HUDEP-2 (cell line): ENCODE measurements at regions not wholly inside any gene's neighbourhood (a gene's known extent, or its start where the extent isn't known, plus 50 kb on each side); places are given as distances from the start of the nearest gene placed in this dataset.

Source experiments
- DNase-seq, 76 experiments: peaks; one replicate each; lab custom pipeline; 2025; ENCODE audit not compliant: unreplicated experiment in 76 of 76; lab: John Stamatoyannopoulos, UW

- DNase-seq = no peak
Measured at GRCh38 chr17:70624211-70624610, 454.9 kb downstream of the KCNJ2 start.

DNA sequence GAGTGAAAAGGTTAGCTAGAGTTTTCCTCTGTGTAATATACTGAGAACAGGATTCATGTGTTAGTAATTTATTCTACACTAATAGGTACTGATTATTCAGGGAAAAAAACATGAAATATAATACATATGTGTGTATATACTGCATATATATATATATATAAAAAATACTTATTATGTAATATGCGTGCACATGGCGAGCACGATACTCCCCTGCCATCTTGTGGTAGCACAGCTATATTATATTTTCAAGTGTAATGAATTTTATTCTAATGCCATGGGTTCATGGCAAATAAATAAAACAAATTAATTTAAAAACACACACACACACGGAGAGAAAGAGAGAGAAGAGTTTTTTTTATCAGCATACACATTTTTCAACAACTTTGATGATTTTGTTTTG lies 460.6 kb downstream of the KCNJ2 start:
- no peak for DNase-seq

DNA sequence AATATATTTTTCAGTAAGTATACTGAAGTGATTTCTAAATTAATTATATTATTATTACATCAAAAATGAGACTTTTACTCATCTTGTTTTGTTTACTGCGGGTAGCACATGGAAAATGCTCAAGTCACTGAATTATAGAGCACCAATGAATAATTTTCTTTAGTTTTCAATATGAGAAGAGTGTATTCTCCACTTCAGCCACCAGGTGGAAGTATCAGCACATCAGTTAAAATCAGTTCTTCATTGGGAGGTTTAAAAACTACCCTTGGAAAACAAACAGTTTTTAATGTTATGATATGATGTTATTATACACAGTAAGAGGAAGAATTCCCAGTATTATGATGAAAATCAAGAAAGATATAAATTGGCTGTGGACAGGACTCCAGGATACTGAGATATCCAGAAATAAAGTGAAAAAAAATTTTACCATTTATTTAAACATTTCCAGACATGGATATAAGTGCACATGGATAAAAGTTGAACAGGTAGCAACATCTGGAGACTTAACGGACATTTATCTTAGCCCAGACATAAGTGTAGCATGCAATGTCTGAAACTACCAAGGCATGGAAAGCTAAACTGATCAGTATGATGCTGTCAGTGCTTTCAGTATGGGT lies 467.3 kb downstream of the KCNJ2 start:
- peak in 13 of 76 experiments; percentile 0 to 36 (median 5) for DNase-seq

- no peak for DNase-seq
Measured at GRCh38 chr17:70642059-70642458, 472.7 kb downstream of the KCNJ2 start.

- no peak for DNase-seq
Measured at GRCh38 chr17:70644096-70644495, 474.8 kb downstream of the KCNJ2 start.

- DNase-seq = no peak
Measured at GRCh38 chr17:70646673-70647072, 477.3 kb downstream of the KCNJ2 start.

GRCh38 chr17:70648166-70648565 lies 478.8 kb downstream of the KCNJ2 start:
- DNase-seq = no peak

DNA sequence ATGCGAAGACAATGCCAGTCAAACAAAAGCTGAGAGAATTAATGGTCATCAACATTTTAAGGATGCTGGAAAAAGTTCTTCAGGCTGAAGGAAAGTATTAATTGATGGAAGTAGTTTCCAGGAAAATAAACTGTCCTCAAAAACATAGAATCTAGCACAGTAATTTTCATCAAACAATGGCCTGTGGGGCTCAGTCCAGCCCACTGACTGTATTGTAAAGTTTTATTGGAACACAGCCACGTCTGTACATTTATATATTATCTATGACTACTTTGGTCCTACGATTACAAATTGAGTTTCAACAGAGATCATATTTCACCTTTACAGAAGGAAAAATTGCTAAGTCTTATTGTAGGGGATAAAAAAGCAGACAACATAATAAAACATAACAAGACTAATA lies 484.5 kb downstream of the KCNJ2 start:
- no peak for DNase-seq

DNA sequence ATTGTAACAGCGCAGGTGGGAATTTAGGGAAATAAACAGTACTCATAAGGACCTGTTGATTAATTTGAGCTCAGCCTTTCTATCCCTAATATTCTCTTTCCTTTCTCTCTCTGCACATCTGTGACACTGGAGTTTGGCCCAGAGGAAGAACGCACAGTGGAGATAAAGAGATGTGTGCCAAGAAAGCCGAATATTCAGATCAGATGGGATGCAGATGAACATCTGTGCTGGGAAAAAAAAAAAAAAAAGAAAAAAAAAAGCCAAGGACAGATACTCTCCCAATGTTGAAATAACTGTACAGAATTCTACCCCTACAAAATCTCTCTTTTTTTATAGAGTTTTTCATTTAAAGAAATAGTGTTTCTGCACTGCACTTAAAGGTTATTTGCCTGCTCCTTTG lies 485.4 kb downstream of the KCNJ2 start:
- no peak for DNase-seq

- no peak for DNase-seq
Measured at GRCh38 chr17:70655176-70655958, 486.0 kb downstream of the KCNJ2 start.

DNA sequence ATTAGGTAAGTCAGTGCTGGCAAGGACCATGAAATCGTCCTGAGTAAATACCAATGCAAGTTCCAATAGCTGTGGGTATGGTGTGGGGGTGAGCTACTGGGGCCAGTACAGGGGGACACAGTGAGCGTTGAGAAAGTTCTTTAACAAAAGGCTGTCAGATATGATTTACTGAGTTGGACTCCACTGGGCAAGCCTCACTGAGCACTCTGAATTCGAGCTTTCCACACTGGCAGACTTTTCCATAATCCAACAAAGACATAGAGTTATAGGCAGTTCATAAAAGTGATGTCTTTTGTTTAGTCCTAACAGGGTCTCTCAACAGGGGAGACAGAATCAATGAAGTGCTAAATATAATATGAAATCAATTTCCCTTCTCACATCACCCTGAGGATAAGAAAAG lies 489.0 kb downstream of the KCNJ2 start:
- DNase-seq = no peak

DNA sequence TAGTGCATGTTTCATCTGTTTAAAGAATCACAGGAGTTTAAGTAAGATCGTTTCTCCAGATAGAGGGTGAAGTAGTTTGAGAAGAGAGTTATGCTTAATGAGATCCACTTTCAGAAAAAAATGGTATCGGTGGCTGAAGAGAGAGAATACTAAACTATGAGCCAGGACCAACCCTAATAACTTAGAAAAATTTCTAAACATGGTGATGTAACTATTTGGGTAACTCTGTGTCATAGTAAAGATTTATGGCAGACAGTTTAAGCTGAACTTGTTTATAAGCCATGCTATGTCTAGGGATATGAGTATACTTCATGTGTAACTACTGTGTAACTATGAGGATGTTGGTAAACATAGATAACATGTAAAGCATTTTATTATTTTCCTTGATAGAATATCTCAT lies 489.5 kb downstream of the KCNJ2 start:
- DNase-seq = no peak

DNA sequence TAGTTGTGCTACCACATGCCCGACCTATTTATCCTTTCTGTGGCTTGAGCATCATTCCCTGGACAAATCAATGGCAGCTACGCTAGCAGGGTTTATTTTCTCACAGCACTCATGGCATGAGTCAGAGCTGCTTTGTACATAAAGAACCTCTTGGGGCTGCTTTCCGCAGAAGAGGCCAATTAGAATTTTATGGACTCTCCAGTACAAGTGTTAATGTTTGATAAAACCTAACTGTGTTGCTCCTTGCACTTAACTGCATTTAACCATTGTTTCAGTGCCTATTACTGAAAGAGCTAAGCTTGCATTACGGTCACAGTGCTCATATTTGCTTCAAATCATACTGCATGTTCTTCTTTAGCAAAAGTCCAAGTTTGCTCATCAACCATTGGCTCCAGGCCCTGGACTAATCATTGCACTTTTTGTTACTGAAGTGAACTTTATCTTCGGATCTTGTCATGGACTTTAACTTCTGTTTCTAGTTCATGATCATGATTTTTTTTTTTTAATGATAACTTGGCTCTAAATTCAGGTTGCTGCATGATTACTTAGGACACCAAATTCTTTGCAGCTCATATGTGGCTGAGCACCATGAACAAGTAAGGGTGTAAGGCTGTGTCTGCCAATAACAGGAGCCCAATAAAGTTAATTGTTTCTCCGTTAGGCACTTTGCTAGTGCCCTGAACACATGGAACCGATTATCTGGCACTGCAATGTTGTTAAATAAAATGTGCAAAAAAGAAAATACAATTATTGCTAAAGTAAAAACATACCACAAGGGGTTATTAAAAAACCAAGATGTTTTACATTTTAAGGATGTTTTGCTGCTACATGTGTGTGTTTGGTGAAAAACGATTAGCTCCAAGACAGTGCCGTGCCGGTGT lies 492.2 kb downstream of the KCNJ2 start:
- no peak for DNase-seq

DNA sequence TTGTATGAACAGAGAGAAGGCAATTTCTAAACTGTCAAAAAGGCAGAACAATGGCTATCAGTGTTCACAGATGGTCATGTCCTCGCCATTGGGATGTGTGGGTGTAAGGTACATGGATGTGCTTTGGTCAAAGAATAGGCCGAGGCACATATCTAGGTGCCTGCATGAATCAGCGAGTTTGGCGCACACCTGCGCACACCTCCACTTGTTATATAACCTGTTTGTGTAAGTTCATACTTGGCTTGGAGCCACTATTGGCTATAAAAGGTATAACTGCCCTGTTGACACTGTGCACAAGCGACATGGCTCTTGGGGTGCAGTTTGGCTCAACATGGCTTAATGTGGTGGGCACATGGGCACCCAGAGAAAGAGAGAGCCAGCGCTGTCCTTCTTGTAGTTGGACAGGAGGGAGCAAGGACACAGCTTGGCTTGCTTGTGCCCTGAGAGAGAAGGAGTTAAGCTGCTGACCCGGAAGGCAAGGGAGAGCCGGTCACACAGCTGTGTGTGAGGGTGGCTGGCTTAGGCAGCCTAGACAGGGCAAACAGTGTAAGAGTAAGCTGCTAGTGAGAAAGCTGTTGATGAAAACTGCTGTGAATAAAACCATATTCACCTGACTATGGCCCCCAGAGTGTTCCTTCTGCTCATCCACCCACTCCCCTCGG lies 499.1 kb downstream of the KCNJ2 start:
- no peak for DNase-seq

- DNase-seq = no peak
Measured at GRCh38 chr17:70668938-70669778, 499.8 kb downstream of the KCNJ2 start.

DNA sequence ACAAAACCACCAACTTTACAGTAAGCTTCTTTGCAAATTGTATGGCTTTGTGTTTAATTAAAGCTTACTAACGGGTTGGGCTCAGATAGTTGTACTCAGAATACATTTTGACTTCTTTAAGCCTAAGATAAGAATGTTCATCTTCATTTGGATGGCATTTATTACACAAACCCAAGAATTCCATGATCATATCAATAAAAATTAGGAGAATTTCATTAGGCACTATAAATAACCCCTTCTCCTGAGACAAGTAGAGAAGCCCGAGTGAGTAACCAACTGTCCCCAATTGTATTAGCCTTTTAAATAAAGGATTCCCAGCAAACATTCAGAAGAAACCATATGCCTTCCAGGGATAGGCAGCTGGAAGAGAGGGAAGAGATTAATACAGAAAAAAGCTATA lies 504.7 kb downstream of the KCNJ2 start:
- DNase-seq = no peak

DNA sequence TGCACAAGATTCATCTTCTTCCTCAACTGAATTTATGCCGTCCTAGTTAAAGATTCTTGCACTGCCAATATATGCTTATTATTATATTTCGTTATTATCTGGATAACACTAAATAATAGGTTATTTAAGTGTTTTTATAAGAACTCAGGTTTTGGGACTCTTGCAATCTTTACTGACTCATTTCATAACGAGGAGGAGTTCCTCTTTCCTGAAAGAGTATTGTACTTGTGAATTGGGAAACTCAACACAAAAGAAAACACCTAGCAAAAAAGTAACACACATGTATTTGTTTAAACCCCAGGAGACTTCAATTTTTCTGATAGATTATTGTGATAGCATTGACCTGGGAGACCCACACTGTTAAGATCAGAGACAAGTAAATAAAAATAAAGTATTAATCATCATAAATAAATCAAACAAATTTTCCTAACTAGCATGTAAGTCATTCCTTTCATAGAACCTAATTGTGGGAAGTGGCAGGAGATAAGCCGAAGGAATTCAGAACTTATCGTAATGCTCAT lies 505.8 kb downstream of the KCNJ2 start:
- no peak for DNase-seq

DNA sequence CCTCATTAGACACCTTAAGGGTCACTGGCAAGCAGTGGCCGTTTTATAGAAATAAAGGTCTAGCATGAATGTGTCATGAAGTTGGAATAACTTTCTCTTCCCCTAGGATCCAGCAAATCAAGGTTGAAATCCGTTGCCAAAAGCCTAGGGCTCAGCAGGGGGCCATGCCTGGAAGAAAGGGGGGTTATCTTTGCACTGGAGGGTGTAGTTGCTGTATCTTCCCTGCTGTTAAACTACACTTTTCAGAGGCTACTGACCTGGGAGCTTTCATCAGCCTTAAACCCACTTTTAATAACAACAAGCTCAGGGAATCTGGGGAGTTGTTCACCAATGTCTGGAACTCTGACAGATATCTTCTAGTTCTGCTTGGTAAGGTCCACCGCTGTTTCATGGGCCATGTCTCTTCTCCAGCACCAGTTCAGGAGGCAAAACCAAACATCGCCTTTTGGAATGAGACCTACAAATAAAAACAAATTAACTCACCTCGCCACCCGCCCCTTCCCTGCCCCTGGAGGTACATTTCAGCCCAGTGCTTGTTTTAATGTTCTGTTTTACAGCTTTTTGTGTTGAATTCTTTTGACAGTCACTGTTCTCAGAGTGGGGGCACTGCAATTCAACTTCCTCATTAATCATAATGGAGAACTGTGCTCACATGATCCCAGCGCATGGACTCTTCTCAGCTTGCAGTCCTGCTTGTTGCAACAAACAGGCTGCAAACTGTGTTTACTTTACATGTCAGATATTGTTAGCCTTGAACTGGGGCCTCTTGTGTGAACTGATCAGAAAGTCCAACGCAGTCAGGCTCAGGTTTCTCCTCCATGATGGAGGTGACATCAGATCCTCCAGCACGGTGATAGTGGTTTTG lies 508.7 kb downstream of the KCNJ2 start:
- DNase-seq = no peak

GRCh38 chr17:70678889-70679288 lies 509.6 kb downstream of the KCNJ2 start:
- no peak for DNase-seq
